ENCODE measurements at regions not wholly inside any gene's neighbourhood (a gene's known extent, or its start where the extent isn't known, plus 50 kb on each side); places are given as distances from the start of the nearest gene placed in this dataset.

- Mint-ChIP-seq H3K27me3 (ENCODE audit: low read depth) (no peaks in the 10 kb centered on the region), H3K36me3 (no peaks in the 10 kb centered on the region), H3K4me3 (no peak overlapping the region), H3K9me3 (no peaks in the 10 kb centered on the region), H3K4me1 (no peaks in the 10 kb centered on the region), H3K27ac (no peak overlapping the region)
- ATAC-seq (no peak), DNase-seq (ENCODE audit: low spot score) (no peak)
- ChIA-PET POLR2A (no interaction called here), CTCF (no interaction called here)
- no peak for TF ChIP-seq ZBTB43 (CRISPR knock-in tag; IDR thresholded peaks at IDR 0.05)
- no peak for TF ChIP-seq ATF6 (CRISPR knock-in tag; IDR thresholded peaks at IDR 0.05)
- TF ChIP-seq CREB1 (CRISPR knock-in tag; IDR thresholded peaks at IDR 0.05): no peak
- TF ChIP-seq MXD4 (CRISPR knock-in tag; IDR thresholded peaks at IDR 0.05; ENCODE audit: borderline replicate concordance): no peak
- TF ChIP-seq ZMAT4 (CRISPR knock-in tag; IDR thresholded peaks at IDR 0.05): no peak
- TF ChIP-seq MYBL2 (CRISPR knock-in tag; IDR thresholded peaks at IDR 0.05): no peak
- no peak for TF ChIP-seq TP53 (CRISPR knock-in tag; IDR thresholded peaks at IDR 0.05)
- no peak for TF ChIP-seq TEAD4 (CRISPR knock-in tag; IDR thresholded peaks at IDR 0.05)
- TF ChIP-seq HMGXB4 (CRISPR knock-in tag; IDR thresholded peaks at IDR 0.05): no peak
Measured at GRCh38 chr21:28228636-28228995, 764.1 kb downstream of the LTN1 start.

- no peak overlapping the region for H3K27ac Mint-ChIP-seq
- ChIA-PET POLR2A (no interaction called here), CTCF (no interaction called here)
- ATAC-seq: no peak
- H3K27me3 Mint-ChIP-seq (ENCODE audit: low read depth): no peaks in the 10 kb centered on the region
- no peaks in the 10 kb centered on the region for H3K36me3 Mint-ChIP-seq
- no peaks in the 10 kb centered on the region for H3K4me1 Mint-ChIP-seq
- TF ChIP-seq NFE2L1 (CRISPR knock-in tag; IDR thresholded peaks at IDR 0.05) (no peak), ZNF512 (CRISPR knock-in tag; IDR thresholded peaks at IDR 0.05; ENCODE audit: borderline replicate concordance) (no peak), ATF3 (CRISPR knock-in tag; conservative IDR thresholded peaks at IDR 0.05) (no peak), ETV6 (CRISPR knock-in tag; IDR thresholded peaks at IDR 0.05) (no peak), NFATC4 (CRISPR knock-in tag; IDR thresholded peaks at IDR 0.05) (no peak), CREB1 (CRISPR knock-in tag; IDR thresholded peaks at IDR 0.05) (no peak), NR3C1 (CRISPR knock-in tag; conservative IDR thresholded peaks at IDR 0.05; ENCODE audit: low read depth) (no peak), ZNF138 (CRISPR knock-in tag; conservative IDR thresholded peaks at IDR 0.05) (no peak), KAT7 (CRISPR knock-in tag; IDR thresholded peaks at IDR 0.05; ENCODE audit: borderline replicate concordance) (no peak), MAX (CRISPR knock-in tag; IDR thresholded peaks at IDR 0.05) (no peak)
- DNase-seq (ENCODE audit: low spot score): no peak
- no peak overlapping the region for H3K4me3 Mint-ChIP-seq
- H3K9me3 Mint-ChIP-seq: no peaks in the 10 kb centered on the region
Measured at GRCh38 chr21:28227881-28228635, 764.6 kb downstream of the LTN1 start.
